IPS-18a (cell line): ENCODE measurements at regions not wholly inside any gene's neighbourhood (a gene's known extent, or its start where the extent isn't known, plus 50 kb on each side); places are given as distances from the start of the nearest gene placed in this dataset.

Experiments used
- H3K27ac ChIP-seq: one replicate; pipeline ENCODE4 v1.5.1; 2013; ENCODE audit warnings: low read length
- H3K27me3 ChIP-seq: one replicate; pipeline ENCODE4 v1.6.1; 2013; ENCODE audit warnings: mild to moderate bottlenecking, low read length; ENCODE audit not compliant: control insufficient read depth, insufficient read depth
- H3K36me3 ChIP-seq: one replicate; pipeline ENCODE4 v1.6.1; 2013; ENCODE audit warnings: low read depth, low read length; ENCODE audit not compliant: control insufficient read depth
- H3K4me1 ChIP-seq: one replicate; pipeline ENCODE4 v1.6.1; 2013; ENCODE audit warnings: low read depth, low read length; ENCODE audit not compliant: control insufficient read depth
- H3K4me3 ChIP-seq: one replicate; pipeline ENCODE4 v1.5.1; 2013; ENCODE audit warnings: low read length
- H3K9ac ChIP-seq: one replicate; pipeline ENCODE4 v1.6.1; 2013; ENCODE audit warnings: mild to moderate bottlenecking, low read length, moderate library complexity
- H3K9me3 ChIP-seq: one replicate; pipeline ENCODE4 v1.6.1; 2013; ENCODE audit warnings: low read depth, low read length; ENCODE audit not compliant: control insufficient read depth

DNA sequence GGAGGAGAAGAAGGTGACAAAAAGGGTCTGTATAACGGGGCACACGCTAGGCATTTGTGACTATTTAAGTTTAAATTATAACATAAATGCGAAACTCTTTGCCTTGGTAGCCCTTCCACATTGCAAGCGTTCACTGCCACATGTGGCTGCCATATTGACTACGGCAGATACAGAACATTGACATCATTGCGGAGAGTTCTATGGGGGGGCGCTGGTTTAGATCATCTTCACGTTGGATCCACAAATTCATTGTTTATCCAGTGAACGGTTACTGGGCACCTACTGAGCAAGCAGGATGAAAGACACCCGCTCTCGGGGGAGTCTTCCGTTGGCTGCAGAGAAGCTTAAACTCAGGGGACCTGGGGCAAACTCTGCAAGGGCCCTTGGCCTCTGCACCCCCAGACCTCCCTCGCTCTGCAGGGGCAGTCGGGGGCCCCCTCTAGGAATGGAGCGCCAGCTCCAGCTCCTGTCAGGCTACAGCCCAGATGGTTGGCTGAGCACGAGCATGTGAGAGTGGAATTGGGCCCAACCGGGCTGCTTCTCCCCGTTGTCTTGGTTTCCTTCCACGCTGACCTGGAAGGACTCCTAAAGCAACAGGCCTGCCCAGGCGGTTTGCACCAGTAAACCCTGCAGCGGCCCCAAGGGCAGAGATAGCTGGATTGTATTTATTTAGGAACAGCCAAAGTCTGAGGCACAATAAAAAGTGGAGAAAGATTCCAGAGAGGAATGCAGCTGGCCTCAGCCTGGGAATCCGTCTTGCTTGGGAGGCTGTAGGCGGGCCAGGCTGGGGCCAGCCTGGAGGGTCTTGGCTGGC is 172.2 kb downstream of the SEC14L1 start:
- H3K4me3 ChIP-seq: no peak overlapping the region
- no peak overlapping the region for H3K27ac ChIP-seq
- H3K4me1 ChIP-seq: peaks cover 18% of the 10 kb centered on the region
- no peaks in the 10 kb centered on the region for H3K27me3 ChIP-seq
- no peaks in the 10 kb centered on the region for H3K36me3 ChIP-seq
- no peak overlapping the region for H3K9ac ChIP-seq
- H3K9me3 ChIP-seq: no peaks in the 10 kb centered on the region

DNA sequence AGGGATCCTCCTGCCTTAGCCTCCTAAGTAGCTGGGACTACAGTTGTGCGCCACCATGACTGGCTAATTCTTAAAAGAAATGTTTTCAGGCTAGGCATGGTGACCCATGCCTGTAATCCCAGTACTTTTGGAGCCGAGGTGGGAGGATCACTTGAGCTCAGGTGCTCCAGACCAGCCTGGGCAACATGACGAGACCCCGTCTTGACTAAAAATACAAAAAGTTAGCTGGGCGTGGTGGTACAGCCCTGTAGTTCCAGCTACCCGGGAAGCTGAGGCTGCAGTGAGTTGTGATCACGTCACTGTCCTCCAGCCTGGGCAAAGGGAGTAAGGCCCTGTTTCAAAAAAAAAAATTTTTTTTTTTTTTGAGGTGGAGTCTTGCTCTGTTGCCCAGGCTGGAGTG is 173.1 kb downstream of the SEC14L1 start:
- H3K36me3 ChIP-seq: no peaks in the 10 kb centered on the region
- no peak overlapping the region for H3K9ac ChIP-seq
- H3K27ac ChIP-seq: no peak overlapping the region

DNA sequence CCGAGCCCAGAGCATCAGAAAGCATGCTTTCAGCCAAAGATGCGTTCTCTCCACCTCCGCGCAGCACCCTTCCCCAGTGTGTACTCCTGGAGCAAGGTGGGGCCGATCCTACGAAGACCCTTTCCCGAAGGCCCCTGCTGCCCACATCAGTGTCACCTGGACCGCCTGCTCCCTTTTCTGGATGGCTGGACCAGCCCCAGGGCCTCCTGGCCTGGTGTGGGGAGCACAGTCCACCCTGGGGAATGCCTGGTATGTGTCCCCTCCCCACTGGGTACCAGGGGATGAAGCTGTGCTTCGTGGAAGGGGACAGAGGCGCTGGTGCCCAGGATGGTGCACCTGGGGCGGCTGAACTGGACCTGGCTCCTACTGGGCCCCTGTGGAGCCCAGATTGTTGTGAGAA is 173.8 kb downstream of the SEC14L1 start:
- H3K9ac ChIP-seq: no peak overlapping the region
- no peak overlapping the region for H3K27ac ChIP-seq
- H3K4me3 ChIP-seq: no peak overlapping the region
- H3K36me3 ChIP-seq: no peaks in the 10 kb centered on the region
- no peaks in the 10 kb centered on the region for H3K9me3 ChIP-seq
- no peaks in the 10 kb centered on the region for H3K27me3 ChIP-seq
- H3K4me1 ChIP-seq: peaks cover 18% of the 10 kb centered on the region

More for the DNA sequence above, 173.1 kb downstream of the SEC14L1 start:
- no peaks in the 10 kb centered on the region for H3K9me3 ChIP-seq
- peaks cover 18% of the 10 kb centered on the region for H3K4me1 ChIP-seq
- no peaks in the 10 kb centered on the region for H3K27me3 ChIP-seq
- no peak overlapping the region for H3K4me3 ChIP-seq

DNA sequence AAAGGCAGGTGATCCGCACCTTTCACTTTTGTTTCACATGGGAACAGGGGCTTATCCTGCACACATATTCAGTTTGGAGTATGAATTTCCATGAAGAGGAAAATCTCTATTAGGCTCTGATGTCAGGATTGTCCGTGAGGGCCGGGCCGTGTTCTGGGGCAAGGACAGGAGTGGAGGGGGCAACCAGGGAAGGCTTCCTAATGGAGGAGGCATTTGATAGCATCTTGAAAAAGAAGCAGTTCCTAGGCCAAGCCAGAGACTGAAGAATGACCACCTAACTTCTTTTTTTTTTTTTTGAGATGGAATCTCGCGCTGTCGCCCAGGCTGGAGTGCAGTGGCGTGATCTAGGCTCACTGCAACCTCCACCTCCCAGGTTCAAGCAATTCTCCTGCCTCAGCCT is 174.2 kb downstream of the SEC14L1 start:
- Histone ChIP-seq H3K4me3 (no peak overlapping the region), H3K9ac (no peak overlapping the region), H3K36me3 (no peaks in the 10 kb centered on the region), H3K27ac (no peak overlapping the region), H3K4me1 (peaks cover 18% of the 10 kb centered on the region), H3K27me3 (no peaks in the 10 kb centered on the region), H3K9me3 (no peaks in the 10 kb centered on the region)

DNA sequence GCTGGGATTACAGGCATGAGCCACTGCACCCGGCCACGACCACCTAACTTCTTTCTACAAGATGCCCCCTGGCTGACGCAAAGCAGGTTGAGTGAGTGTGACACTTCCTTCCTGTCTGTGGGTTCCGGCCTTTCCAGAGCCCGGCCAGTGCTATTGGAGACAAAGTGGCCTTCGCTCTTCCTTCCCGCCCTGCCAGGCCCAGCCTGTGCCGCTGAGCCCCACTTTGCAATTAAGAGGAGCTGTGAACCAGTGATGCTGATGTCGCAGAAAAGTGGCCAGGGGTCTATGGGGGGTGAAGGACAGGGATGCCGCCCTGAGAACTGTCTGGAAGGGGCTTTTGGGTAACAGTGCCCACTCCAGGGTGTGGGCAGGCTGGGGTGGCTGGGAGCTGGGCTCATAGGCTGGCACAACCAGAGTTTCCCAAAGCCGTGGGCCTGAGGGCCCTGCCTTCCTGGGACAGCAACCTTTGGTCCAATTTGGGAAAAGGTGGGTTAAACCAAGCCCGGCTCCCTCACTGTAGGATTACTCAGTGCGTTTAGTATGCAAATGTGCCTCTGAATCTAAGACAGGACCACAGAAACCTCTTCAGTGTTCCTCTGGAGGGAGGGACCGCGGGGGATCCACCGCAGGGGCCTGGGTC is 174.9 kb downstream of the SEC14L1 start:
- Histone ChIP-seq H3K4me1 (peaks cover 18% of the 10 kb centered on the region), H3K27ac (no peak overlapping the region), H3K4me3 (no peak overlapping the region), H3K9ac (no peak overlapping the region), H3K27me3 (no peaks in the 10 kb centered on the region), H3K36me3 (no peaks in the 10 kb centered on the region), H3K9me3 (no peaks in the 10 kb centered on the region)

DNA sequence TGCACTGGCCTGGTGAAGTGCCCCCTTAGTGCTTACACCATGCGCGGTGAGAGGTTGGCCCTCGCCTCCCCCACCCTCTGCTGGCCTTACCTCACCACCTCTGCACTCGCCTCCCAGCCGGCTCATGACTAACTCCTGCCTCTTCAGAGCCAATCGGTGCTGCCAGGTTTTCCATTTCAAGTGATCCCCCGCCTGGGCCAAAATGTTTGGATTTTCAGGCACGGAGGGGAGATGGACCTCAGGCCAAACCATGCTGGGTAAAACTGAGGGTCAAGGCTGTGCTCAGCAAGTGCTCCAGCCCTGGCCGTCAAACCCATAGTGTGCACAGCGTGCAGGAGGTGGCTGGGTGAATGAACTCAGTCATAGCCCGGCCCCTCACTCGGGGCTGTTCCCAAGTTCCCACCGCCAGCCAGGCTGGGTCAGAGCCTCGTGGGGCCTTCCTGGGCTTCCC is 175.4 kb downstream of the SEC14L1 start:
- no peak overlapping the region for H3K9ac ChIP-seq

DNA sequence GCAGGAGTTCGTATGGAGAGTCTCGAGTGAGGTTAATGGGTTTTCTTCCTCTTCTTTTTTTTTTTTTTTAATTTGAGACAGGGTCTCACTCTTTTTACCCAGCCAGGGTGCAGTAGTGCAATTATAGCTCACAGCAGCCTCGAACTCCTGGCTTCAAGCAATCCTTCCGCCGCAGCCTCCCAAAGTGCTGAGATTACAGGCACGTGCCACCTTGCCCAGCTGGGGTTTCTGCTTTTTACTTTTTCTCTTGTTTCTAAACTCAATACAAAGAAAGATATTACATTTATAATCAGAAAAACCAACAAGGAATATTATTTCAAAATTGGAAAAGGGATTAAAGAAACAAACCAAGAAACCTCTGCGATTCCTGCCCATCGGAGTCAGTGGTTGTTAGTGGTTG is 175.9 kb downstream of the SEC14L1 start:
- H3K9me3 ChIP-seq: no peaks in the 10 kb centered on the region
- no peak overlapping the region for H3K4me3 ChIP-seq
- H3K27ac ChIP-seq: no peak overlapping the region
- no peaks in the 10 kb centered on the region for H3K36me3 ChIP-seq
- H3K9ac ChIP-seq: no peak overlapping the region
- no peaks in the 10 kb centered on the region for H3K27me3 ChIP-seq
- H3K4me1 ChIP-seq: peaks cover 18% of the 10 kb centered on the region

More for the DNA sequence above, 175.4 kb downstream of the SEC14L1 start:
- peaks cover 18% of the 10 kb centered on the region for H3K4me1 ChIP-seq
- H3K4me3 ChIP-seq: no peak overlapping the region
- no peak overlapping the region for H3K27ac ChIP-seq
- no peaks in the 10 kb centered on the region for H3K36me3 ChIP-seq
- no peaks in the 10 kb centered on the region for H3K27me3 ChIP-seq
- no peaks in the 10 kb centered on the region for H3K9me3 ChIP-seq

DNA sequence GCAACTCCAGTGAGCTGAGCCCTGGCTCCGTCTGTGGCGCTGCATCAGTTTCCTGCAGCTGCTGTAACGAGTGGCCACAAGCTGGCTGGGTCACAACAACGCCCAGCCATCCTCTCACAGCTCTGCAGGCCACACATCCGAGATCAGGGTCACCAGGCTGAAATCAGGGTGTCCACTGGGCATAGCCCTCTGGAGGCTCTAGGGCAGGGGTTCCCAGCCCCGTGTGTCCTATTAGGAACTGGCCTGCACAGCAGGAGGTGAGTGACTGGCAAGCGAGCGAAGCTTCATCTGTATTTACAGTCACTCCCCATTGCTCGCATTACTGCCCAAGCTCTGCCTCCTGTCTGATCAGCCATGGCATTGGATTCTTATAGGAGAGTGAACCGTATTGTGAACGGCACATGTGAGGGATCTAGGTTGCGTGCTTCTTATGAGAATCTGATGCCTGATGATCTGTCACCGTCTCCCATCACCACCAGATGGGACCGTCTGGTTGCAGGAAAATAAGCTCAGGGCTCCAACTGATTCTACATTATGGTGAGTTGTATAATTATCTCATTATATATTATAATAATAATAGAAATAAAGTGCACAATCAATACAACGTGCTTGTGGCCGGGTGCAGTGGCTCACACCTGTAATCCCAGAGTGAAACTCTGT is 176.5 kb downstream of the SEC14L1 start:
- Histone ChIP-seq H3K4me3 (no peak overlapping the region), H3K9me3 (no peaks in the 10 kb centered on the region), H3K4me1 (peaks cover 20% of the 10 kb centered on the region), H3K9ac (no peak overlapping the region), H3K27me3 (no peaks in the 10 kb centered on the region), H3K36me3 (no peaks in the 10 kb centered on the region), H3K27ac (no peak overlapping the region)

DNA sequence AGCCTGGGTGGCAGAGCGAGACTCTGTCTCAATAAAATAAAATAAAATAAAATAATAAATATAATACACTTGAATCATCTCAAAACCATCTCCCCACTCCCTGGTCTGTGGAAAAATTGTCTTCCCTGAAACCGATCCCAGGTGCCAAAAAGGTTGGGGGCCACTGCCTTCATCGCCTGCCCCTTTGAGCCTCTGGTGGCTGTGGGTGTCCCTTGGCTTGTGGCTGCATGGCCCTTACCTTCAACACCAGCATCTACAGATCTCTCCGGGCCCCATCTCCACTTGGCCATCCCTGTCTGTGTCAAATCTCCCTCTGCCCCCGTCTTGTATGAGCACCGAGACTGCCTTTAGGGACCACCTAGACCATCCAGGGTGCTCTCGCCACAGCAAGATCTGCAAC is 177.3 kb downstream of the SEC14L1 start:
- H3K9ac ChIP-seq: no peak overlapping the region
- no peaks in the 10 kb centered on the region for H3K36me3 ChIP-seq
- no peak overlapping the region for H3K4me3 ChIP-seq
- no peaks in the 10 kb centered on the region for H3K9me3 ChIP-seq
- peaks cover 21% of the 10 kb centered on the region for H3K4me1 ChIP-seq
- H3K27me3 ChIP-seq: no peaks in the 10 kb centered on the region
- H3K27ac ChIP-seq: no peak overlapping the region

DNA sequence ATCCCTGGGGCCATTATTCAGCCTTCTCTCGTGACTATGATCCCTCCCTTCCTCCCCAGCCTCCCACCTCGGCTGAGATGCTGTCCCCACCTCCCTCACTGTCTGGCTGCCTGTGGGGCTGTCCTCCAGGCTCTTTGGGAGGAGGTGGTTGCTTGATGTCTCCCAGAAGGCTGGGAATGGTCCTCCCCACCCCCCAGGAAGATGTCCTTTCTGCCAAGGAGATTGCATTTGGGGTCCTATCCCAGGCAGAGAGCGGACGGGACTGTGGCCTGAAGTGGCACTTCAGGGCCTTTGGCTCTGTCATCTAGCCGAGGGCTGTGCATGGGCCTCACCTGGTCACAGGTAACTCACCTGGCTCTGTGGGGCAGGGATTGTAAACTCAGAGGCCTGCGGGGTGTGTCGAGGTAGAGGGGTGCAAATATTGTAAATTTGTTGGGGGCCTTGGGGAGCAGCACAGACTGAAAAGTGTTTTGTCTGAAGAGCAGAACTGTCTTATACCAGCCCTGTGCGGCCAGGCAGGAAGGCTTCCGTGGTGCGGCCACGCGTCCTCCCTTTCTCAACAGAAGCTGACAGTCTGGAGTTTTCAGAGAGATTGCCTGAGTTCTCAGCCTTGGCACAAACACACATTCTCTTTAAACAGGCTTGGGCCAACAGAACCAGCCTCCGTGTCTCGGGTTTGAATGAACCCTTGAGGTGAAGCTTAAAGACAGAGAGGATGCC is 177.9 kb downstream of the SEC14L1 start:
- Histone ChIP-seq H3K4me3 (no peak overlapping the region), H3K9me3 (no peaks in the 10 kb centered on the region), H3K9ac (no peak overlapping the region), H3K4me1 (peaks cover 21% of the 10 kb centered on the region), H3K27me3 (no peaks in the 10 kb centered on the region), H3K27ac (no peak overlapping the region), H3K36me3 (no peaks in the 10 kb centered on the region)
